ENCODE measurements at regions not wholly inside any gene's neighbourhood (a gene's known extent, or its start where the extent isn't known, plus 50 kb on each side); places are given as distances from the start of the nearest gene placed in this dataset.

DNA sequence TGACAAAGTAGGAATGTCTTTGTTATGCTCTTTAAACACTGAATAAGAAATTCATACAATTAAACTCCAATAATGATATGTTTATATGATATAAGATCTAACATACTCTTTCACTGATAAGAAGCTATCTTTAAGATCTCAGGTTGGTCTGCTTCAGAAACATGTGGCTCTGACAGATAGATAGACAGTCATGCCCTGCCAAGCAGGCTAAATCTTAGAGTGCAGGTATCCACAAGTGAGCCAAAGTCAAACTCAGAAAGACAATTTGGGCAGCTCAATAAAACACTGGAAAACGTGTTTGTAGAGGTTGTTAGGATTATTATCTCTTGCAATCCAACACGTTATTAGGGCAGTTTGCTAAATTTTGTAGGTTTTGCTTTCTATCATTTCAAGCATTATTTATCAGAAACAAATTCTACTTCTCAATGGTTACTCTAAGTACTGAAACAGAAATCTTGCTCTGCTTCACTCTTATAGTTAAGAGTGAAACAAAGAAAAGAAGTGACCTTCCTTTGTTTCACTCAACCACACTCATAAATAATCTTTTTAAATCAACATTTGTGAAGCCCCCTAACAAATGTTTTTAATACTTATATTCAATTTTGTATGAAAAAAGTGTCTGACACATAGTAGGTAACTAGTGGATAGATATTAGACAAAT lies 1255.6 kb downstream of the DIAPH3 start:
- no peak for ATAC-seq
- TF ChIP-seq ZNF8 (CRISPR knock-in tag; IDR thresholded peaks at IDR 0.05), result no peak
- TF ChIP-seq TOX (CRISPR knock-in tag; IDR thresholded peaks at IDR 0.05; ENCODE audit: borderline replicate concordance), result no peak
- no peak for TF ChIP-seq ZFP3 (CRISPR knock-in tag; IDR thresholded peaks at IDR 0.05)
- no peak for TF ChIP-seq ARNTL (CRISPR knock-in tag; IDR thresholded peaks at IDR 0.05; ENCODE audit: borderline replicate concordance, low read depth)
- no peak for TF ChIP-seq ZC3H10 (CRISPR knock-in tag; IDR thresholded peaks at IDR 0.05)
- no peak for TF ChIP-seq SNAI2 (CRISPR knock-in tag; IDR thresholded peaks at IDR 0.05)
- TF ChIP-seq TSHZ2 (CRISPR knock-in tag; IDR thresholded peaks at IDR 0.05), result no peak
- no peak for TF ChIP-seq TCF4 (CRISPR knock-in tag; IDR thresholded peaks at IDR 0.05; ENCODE audit: borderline replicate concordance)
- no peak for TF ChIP-seq ZNF70 (CRISPR knock-in tag; IDR thresholded peaks at IDR 0.05)
- no peak for TF ChIP-seq ESRRG (CRISPR knock-in tag; IDR thresholded peaks at IDR 0.05)
- no peak for TF ChIP-seq CREB5 (CRISPR knock-in tag; IDR thresholded peaks at IDR 0.05; ENCODE audit: low read depth)
- no peak for TF ChIP-seq POU6F1 (CRISPR knock-in tag; IDR thresholded peaks at IDR 0.05; ENCODE audit: borderline replicate concordance, low read depth)
- no peak for TF ChIP-seq CSDC2 (CRISPR knock-in tag; IDR thresholded peaks at IDR 0.05)
- TF ChIP-seq, protein P1, sequence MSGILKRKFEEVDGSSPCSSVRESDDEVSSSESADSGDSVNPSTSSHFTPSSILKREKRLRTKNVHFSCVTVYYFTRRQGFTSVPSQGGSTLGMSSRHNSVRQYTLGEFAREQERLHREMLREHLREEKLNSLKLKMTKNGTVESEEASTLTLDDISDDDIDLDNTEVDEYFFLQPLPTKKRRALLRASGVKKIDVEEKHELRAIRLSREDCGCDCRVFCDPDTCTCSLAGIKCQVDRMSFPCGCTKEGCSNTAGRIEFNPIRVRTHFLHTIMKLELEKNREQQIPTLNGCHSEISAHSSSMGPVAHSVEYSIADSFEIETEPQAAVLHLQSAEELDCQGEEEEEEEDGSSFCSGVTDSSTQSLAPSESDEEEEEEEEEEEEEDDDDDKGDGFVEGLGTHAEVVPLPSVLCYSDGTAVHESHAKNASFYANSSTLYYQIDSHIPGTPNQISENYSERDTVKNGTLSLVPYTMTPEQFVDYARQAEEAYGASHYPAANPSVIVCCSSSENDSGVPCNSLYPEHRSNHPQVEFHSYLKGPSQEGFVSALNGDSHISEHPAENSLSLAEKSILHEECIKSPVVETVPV (CRISPR knock-in tag; IDR thresholded peaks at IDR 0.05), result no peak
- no peak for TF ChIP-seq RARB (CRISPR knock-in tag; IDR thresholded peaks at IDR 0.05)
- no peak for TF ChIP-seq OSR1 (CRISPR knock-in tag; IDR thresholded peaks at IDR 0.05)

GRCh38 chr13:58919551-58919950 lies 1244.2 kb downstream of the DIAPH3 start:
- no peak for ATAC-seq
- TF ChIP-seq ARNTL (CRISPR knock-in tag; IDR thresholded peaks at IDR 0.05; ENCODE audit: borderline replicate concordance, low read depth), result no peak
- no peak for TF ChIP-seq SNAI2 (CRISPR knock-in tag; IDR thresholded peaks at IDR 0.05)
- no peak for TF ChIP-seq BACH2 (CRISPR knock-in tag; IDR thresholded peaks at IDR 0.05; ENCODE audit: borderline replicate concordance)
- TF ChIP-seq PPARA (CRISPR knock-in tag; IDR thresholded peaks at IDR 0.05; ENCODE audit: borderline replicate concordance), result no peak
- TF ChIP-seq POU6F1 (CRISPR knock-in tag; IDR thresholded peaks at IDR 0.05; ENCODE audit: borderline replicate concordance, low read depth), result no peak
- no peak for TF ChIP-seq ZFP30 (CRISPR knock-in tag; IDR thresholded peaks at IDR 0.05)

- no peak for ATAC-seq
- no peak for TF ChIP-seq SNAI2 (CRISPR knock-in tag; IDR thresholded peaks at IDR 0.05)
- TF ChIP-seq TOX (CRISPR knock-in tag; IDR thresholded peaks at IDR 0.05; ENCODE audit: borderline replicate concordance), result no peak
- TF ChIP-seq TSHZ2 (CRISPR knock-in tag; IDR thresholded peaks at IDR 0.05), result no peak
- TF ChIP-seq BACH2 (CRISPR knock-in tag; IDR thresholded peaks at IDR 0.05; ENCODE audit: borderline replicate concordance), result no peak
- TF ChIP-seq CREB5 (CRISPR knock-in tag; IDR thresholded peaks at IDR 0.05; ENCODE audit: low read depth), result no peak
- TF ChIP-seq TCF4 (CRISPR knock-in tag; IDR thresholded peaks at IDR 0.05; ENCODE audit: borderline replicate concordance), result no peak
- TF ChIP-seq ZFP30 (CRISPR knock-in tag; IDR thresholded peaks at IDR 0.05), result no peak
- no peak for TF ChIP-seq ESRRG (CRISPR knock-in tag; IDR thresholded peaks at IDR 0.05)
- TF ChIP-seq ZNF8 (CRISPR knock-in tag; IDR thresholded peaks at IDR 0.05), result no peak
- TF ChIP-seq CSDC2 (CRISPR knock-in tag; IDR thresholded peaks at IDR 0.05), result no peak
- no peak for TF ChIP-seq GLIS3 (CRISPR knock-in tag; IDR thresholded peaks at IDR 0.05)
- no peak for TF ChIP-seq ZNF565 (CRISPR knock-in tag; conservative IDR thresholded peaks at IDR 0.05; ENCODE audit: low read depth)
- TF ChIP-seq RARB (CRISPR knock-in tag; IDR thresholded peaks at IDR 0.05), result no peak
- TF ChIP-seq ARNTL (CRISPR knock-in tag; IDR thresholded peaks at IDR 0.05; ENCODE audit: borderline replicate concordance, low read depth), result no peak
- no peak for TF ChIP-seq ISL1 (CRISPR knock-in tag; IDR thresholded peaks at IDR 0.05)
Measured at GRCh38 chr13:58921129-58921528, 1242.6 kb downstream of the DIAPH3 start.

All from SK-N-SH treated with all-trans-retinoic acid at 6 μM for 48 hours (cell line).